Left ventricle myocardium inferior (tissue), 1 donor: ENCODE measurements at regions not wholly inside any gene's neighbourhood (a gene's known extent, or its start where the extent isn't known, plus 50 kb on each side); places are given as distances from the start of the nearest gene placed in this dataset.

Source experiments
- DNase-seq: peaks from one replicate; pipeline ENCODE4 v3.0.0-alpha.2; 2020
- H3K27ac ChIP-seq: fragments of 200-600 bp; replicated peaks from 2 replicates; pipeline ENCODE4 v1.8.0; 2021
- H3K27me3 ChIP-seq: fragments of 200-600 bp; 2 replicates; pipeline ENCODE4 v1.8.0; 2021; ENCODE audit warnings: low read depth
- H3K36me3 ChIP-seq: fragments of 200-600 bp; 2 replicates; pipeline ENCODE4 v1.8.0; 2021
- H3K4me1 ChIP-seq: fragments of 200-600 bp; 2 replicates; pipeline ENCODE4 v1.8.0; 2021
- H3K4me3 ChIP-seq: fragments of 200-600 bp; 2 replicates; pipeline ENCODE4 v1.8.0; 2021; ENCODE audit warnings: mild to moderate bottlenecking, moderate library complexity
- H3K9me3 ChIP-seq: fragments of 200-600 bp; replicated peaks from 2 replicates; pipeline ENCODE4 v1.8.0; 2021
- intact Hi-C: fragments of 100-400 bp; cut with micrococcal nuclease; formaldehyde crosslinking; loops from one replicate; pipeline ENCODE4 v1.11.0; 2022
- TF ChIP-seq, protein P1 (sequence below): fragments of 200-600 bp; IDR thresholded peaks from 2 replicates; pipeline ENCODE4 v1.8.0; 2021; ENCODE audit warnings: antibody characterized with exemption, mild to moderate bottlenecking, borderline replicate concordance
- donor health status: DM: no; HTN: yes; CAD: no; lungs with severe emphysema.

DNA sequence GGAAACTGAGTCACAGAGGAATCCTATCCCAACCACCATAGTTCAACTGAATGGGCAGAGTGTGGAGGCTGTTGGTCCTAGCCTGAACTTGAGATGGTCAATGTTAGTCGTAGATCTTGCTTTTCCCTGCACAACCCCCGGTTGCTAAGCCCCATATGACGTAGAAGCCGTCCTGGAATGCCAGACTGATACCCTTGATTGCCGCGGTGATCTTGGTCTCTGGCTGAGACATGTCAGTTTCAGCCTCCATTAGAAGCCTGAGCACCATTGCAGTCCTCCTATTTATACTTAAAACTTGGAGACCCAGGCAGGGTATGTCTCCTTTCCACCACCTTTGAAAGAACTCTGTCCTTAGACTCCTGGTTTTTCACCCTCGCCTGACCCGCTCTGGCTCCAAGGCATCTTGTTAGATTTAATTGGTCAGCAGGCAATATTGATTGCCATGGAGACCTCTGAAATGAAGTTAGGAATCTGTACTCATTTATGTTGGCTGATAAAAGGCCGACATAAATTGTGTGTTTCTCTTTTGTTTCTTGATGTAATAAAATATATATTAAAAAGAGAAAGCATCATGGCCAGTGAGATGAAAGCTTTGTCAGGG is 53.4 kb downstream of the RPLP1 start:
- Histone ChIP-seq H3K4me1 (no peaks in the 10 kb centered on the region), H3K9me3 (no peaks in the 10 kb centered on the region), H3K36me3 (no peaks in the 10 kb centered on the region), H3K27me3 (no peaks in the 10 kb centered on the region), H3K4me3 (no peak overlapping the region), H3K27ac (no peak overlapping the region)
- intact Hi-C loops = no loop called here
- no peak for DNase-seq
- TF ChIP-seq, protein P1, sequence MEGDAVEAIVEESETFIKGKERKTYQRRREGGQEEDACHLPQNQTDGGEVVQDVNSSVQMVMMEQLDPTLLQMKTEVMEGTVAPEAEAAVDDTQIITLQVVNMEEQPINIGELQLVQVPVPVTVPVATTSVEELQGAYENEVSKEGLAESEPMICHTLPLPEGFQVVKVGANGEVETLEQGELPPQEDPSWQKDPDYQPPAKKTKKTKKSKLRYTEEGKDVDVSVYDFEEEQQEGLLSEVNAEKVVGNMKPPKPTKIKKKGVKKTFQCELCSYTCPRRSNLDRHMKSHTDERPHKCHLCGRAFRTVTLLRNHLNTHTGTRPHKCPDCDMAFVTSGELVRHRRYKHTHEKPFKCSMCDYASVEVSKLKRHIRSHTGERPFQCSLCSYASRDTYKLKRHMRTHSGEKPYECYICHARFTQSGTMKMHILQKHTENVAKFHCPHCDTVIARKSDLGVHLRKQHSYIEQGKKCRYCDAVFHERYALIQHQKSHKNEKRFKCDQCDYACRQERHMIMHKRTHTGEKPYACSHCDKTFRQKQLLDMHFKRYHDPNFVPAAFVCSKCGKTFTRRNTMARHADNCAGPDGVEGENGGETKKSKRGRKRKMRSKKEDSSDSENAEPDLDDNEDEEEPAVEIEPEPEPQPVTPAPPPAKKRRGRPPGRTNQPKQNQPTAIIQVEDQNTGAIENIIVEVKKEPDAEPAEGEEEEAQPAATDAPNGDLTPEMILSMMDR = no peak

DNA sequence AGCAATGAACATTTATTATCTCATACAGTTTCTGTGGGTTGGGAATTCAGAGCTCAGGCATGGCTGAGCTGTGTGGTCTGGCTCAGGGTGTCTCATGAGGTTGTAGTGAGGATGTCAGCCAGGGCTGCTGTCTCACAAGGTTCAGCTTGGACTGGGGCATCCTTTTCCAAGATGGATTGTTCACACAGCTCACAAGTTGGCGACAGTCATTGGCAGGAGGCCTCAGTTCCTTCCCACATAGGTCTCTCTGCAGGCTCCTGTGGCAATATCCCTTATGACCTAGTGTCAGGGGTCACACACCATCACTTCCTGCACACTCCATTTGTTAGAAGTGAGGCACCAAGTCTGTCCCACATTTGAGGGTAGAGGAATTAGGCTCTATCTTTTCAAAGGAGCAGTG is 56.0 kb downstream of the RPLP1 start:
- intact Hi-C loops = no loop called here
- H3K9me3 ChIP-seq = no peaks in the 10 kb centered on the region
- no peak for DNase-seq
- no peaks in the 10 kb centered on the region for H3K36me3 ChIP-seq
- no peak overlapping the region for H3K27ac ChIP-seq
- TF ChIP-seq, protein P1 = no peak
- no peaks in the 10 kb centered on the region for H3K4me1 ChIP-seq
- H3K27me3 ChIP-seq = peaks cover 17% of the 10 kb centered on the region
- no peak overlapping the region for H3K4me3 ChIP-seq

- Histone ChIP-seq H3K27ac (no peak overlapping the region), H3K27me3 (peaks cover 22% of the 10 kb centered on the region), H3K9me3 (no peaks in the 10 kb centered on the region), H3K4me3 (no peak overlapping the region), H3K36me3 (no peaks in the 10 kb centered on the region), H3K4me1 (no peaks in the 10 kb centered on the region)
- intact Hi-C loops = no loop called here
- TF ChIP-seq, protein P1 = no peak
- DNase-seq = no peak
Observed at GRCh38 chr15:69509131-69509530, 56.5 kb downstream of the RPLP1 start.

- Histone ChIP-seq H3K27ac (no peak overlapping the region), H3K4me1 (no peaks in the 10 kb centered on the region), H3K4me3 (no peak overlapping the region), H3K9me3 (no peaks in the 10 kb centered on the region), H3K27me3 (peaks cover 31% of the 10 kb centered on the region), H3K36me3 (no peaks in the 10 kb centered on the region)
- TF ChIP-seq, protein P1 = no peak
- DNase-seq = no peak
- intact Hi-C loops = no loop called here
Observed at GRCh38 chr15:69510556-69510955, 57.9 kb downstream of the RPLP1 start.

DNA sequence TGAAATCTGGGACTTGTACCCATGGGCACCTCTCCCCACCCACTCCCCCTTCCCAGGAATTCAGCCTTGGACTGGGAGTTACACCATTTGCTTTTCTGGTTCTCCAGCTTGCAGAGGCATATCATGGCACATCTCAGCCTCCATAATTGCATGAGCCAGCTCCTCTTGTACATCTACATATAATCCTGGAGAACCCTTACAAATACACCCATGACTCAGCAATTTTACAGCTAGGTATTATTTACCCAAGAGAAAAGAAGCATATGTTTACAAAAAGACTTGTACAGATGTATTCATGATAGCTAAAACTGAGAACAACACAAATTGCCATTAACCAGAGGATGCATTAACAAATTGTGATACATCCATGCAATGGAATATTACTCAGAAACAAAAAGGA is 58.4 kb downstream of the RPLP1 start:
- H3K4me1 ChIP-seq = no peaks in the 10 kb centered on the region
- intact Hi-C loops = no loop called here
- H3K27me3 ChIP-seq = peaks cover 35% of the 10 kb centered on the region
- H3K36me3 ChIP-seq = no peaks in the 10 kb centered on the region
- H3K9me3 ChIP-seq = no peaks in the 10 kb centered on the region
- H3K27ac ChIP-seq = no peak overlapping the region
- no peak for DNase-seq
- TF ChIP-seq, protein P1 = no peak
- no peak overlapping the region for H3K4me3 ChIP-seq
